GM19455 (cell line): ENCODE measurements at regions not wholly inside any gene's neighbourhood (a gene's known extent, or its start where the extent isn't known, plus 50 kb on each side); places are given as distances from the start of the nearest gene placed in this dataset.

Experiments
- ATAC-seq: cut with Tn5 transposase; IDR thresholded peaks from one replicate; pipeline ENCODE4 v1.9.1; 2021; ENCODE audit not compliant: unreplicated experiment

DNA sequence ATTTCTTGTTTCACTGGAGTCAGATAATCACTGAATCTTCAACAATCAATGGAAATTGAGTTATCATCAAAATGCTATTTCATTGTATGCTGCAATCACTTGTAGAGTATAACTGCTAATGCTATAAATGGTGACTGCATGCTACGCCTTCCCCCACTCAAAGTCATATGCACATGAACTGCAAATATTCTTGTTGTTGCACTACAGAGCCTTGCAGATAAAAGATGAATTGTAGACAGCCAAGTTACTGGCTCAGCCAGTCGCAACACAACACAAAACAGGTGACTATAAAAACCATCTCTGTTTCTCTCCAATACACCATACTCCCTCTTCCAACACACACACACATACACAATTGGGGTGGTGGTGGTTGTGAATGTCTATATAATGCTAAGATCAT is 171.0 kb upstream of the HMGA2 start:
- no peak for ATAC-seq

DNA sequence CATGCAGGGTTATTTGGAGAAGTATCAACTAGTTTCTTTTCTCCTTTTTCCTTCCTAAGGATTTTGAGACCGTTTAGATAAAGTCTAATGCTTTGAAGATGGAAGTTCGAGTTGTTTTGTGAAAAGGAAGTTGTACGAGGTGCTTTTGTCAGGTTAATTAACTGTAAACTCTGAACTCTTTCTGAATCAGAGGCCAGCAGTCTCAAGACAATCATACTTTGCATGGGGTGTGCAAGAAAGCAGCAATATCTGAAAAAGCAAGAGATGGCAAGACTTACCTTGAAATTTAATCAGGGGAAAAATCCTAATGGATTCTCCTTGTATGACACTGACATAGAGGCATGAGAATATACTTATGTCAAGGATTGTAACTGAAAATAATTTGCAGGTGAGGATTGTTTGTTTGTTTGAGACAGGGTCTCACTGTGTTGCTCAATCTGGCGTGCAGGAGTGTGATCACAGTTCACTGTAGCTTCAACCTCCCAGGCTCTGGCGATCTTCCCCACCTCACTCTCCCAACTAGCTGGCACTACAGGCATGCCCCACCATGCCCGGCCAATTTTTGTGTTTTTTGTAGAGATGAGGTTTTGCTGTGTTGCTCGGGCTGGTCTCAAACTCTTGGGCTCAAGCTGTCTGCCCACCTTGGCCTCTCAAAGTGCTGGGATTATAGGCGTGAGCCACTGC is 170.2 kb upstream of the HMGA2 start:
- no peak for ATAC-seq

DNA sequence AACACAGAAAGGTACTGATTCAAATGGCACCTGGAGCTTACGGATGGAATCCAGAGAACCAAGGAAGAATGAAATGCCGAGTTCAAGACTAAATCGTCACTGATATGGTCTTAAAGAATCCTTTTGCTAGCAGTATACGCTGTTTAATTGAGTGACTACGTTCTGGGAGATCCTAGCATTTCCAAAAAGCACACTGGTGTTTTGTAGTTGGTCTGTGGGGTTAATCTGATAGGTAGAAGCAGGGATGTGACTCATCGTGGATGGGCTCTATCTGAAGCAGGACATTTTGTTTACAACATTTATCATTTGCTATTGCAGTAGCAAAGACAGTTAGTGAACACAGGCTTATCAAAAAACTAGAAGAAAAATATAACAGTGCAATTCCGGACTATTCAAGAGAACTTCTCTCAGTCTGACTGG is 169.2 kb upstream of the HMGA2 start:
- no peak for ATAC-seq

DNA sequence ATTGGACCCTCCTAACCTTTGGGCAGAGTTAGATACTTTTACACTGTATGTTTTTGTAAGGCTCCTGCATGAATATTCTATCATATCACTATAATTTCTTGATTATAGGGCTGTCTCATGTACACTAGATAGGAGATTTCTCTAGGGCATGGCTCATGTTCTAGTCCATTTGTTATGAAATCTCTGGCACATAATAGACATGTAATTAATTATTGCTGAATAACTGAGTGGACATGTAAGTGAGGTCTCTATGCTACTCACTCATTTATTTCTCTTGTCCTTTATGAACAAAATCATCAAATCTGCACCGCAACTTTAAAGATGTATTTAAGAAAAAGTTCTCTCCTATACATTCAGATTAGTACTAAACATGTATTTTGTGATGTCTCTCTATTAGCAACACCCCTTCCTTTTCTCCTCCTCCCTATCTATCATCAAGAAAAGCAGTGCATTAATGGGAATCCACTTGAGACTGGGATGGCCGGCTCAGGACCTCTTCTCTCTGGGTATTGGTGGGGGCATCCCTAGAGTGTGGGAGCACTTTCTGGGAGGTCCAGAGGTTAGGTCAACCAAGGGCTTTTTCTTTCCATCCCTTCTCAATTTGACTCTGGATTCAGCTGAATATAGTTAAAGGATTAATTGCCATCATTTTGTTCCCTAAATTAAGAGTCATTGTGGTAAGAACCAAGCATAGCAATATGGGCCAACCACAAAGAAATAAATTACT is 168.0 kb upstream of the HMGA2 start:
- ATAC-seq: no peak

DNA sequence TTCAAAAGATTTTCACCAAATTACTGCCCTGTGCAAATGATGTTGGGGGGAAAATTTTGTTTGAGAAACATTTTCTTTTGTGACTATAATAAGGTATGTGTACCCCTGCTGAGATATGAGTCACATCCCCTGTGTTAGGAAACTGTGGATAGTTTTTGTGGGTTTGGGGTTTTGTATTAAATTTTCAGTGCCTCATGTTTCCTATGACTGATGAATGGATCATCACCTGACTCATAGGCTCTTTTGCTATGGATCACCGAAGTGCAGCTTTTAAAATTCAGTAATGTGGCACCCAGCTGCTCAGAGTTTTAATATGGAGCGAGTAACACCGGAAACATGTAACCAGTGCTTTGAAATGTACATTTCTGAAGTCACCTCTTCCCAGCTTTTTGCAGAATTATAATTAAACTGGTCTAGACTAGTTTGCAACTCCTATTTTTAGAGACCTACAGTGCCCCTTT is 167.4 kb upstream of the HMGA2 start:
- no peak for ATAC-seq

DNA sequence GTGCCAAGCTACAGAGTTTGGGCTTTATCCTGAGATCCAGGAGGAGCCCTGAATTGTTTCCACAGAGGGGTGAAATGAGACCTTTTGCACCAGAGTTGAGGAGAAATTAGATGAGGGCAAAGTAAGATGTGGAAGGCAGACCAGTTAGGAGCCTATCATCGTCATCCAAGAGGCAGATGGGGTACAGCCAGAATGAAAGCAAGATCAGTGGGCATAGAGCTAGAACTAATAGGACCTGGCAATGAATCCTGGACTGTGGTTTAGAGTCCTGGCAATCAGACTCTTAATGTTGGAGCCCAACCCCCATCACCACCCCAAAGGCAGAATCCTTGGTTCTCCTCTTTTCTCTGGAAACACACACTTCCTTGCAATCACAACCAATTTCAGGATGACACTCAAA is 166.6 kb upstream of the HMGA2 start:
- ATAC-seq: no peak

DNA sequence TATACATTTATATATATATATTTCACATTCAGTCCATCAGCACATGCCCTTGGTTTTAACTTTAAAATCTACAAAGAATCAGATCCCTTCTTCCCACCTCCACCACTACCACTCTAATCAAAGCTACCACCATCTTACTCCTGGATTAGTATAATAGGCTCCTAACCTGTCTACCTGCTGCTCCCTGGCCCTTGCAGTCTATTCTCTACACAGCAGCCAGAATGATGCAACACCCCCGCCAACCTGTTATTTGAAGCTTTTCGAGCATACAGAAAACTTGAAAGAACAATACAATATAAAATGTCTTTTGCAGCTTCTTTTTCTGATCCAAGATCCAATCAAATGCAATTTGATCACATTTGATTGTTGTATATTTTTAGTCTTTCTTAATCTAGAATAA is 165.9 kb upstream of the HMGA2 start:
- no peak for ATAC-seq

DNA sequence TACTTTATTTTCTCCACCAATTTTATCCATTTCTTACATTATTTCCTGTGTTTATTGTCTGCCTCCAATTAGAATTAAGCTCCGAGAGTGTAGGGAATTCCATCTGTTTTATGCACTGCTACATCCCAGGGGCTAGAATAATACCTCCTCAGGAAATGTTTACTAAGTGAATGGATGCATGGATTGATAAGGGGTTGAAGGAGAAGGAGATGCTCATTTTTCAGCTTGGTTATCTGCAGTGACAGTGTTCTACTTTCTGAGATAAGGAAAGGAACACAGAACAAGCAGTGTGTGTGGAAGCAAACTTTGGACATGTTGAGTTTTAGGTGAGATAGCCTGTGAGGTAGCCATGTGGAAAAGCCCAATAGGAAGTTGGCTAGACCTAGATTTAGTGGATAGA is 164.6 kb upstream of the HMGA2 start:
- ATAC-seq: no peak

DNA sequence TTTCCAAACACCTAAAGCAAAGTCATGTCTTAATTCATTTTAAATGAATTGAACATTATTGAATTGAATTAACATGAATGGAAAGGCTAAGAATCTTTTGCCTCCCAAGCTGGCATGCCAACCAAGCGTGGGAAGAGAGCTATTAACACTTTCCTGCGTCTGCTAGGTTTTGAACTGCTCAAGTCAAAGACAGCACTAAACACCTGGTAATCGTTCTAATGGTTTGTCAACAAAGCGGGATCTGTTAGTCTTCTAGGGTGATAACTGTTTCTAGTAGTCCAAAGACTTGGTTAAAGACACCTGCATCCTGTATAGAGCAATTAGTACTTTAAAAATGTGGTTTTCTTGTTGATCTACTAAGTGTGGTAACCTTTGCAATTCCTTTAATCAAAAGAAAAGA is 164.2 kb upstream of the HMGA2 start:
- no peak for ATAC-seq

DNA sequence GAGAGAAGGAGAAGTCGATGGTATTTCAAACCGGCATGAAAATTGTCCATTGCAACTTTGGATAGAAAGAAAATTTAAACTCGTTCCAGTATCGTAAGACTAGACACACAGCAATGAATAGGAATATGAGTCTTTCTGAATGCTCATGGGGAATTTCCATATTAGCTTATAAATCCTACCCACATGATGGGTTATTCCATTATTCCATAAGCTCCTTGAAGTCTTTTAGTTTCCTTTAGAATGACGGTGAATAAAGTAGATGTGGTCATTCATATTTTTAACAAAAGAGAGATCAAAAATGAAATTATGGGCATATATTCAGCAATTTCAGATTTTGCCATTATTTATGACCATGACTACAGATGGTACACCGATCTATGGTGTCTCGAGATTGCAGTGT is 163.4 kb upstream of the HMGA2 start:
- ATAC-seq: no peak

DNA sequence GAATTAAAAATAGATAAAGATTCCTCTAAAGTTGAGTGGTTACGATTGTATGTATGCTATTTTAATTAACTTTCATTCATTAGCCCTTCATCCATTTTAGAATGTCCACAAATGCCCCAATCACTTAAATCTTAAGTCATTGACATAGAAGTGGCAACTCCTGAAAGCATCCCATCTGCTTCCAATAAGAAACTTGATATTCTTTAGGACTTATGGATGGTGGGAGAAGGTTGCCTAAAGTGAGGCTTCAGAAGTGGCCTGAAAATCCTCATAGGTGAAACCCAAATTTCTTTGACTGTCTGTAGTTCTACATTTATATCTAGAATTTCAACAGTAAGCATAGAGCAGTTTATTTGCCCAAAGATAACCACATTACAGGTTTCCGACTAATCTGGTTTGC is 161.7 kb upstream of the HMGA2 start:
- ATAC-seq: no peak

DNA sequence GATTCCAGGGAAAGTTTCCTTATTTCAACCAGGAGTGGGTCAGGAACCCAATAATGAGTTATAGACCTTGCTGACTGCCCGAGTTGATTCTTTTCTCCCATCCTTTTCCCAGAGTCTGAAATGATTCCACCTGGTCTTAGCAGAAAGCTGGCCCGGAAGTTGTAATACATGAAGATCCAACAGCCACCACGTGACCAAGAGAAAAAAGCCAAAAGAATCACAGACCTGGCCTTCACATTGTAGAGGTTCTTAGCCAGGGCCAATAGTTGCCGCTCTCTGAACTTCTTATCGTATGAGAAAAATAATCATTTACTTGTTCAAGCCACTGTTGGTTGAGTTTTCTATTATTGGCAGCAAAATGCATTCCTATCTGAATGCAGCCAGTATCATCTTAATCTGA is 161.2 kb upstream of the HMGA2 start:
- ATAC-seq: no peak

DNA sequence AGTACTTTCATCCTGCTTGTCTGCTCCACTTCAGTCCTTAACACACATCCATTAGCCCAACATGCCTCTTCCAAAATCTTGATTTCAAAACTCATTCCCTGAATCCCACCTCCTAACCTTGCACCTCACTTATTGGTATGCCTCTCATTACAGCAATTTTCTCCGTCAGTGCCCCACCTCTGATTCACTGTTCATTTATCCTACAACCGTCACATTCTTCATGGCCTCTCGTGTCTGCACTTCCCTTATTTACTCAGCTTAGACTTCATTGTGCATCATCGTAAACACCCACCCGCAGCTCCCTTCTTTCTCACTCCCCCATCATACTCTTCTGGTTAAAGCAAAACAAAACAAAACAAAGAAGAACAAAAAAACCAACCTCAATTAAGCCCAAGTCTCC is 160.6 kb upstream of the HMGA2 start:
- ATAC-seq: no peak

DNA sequence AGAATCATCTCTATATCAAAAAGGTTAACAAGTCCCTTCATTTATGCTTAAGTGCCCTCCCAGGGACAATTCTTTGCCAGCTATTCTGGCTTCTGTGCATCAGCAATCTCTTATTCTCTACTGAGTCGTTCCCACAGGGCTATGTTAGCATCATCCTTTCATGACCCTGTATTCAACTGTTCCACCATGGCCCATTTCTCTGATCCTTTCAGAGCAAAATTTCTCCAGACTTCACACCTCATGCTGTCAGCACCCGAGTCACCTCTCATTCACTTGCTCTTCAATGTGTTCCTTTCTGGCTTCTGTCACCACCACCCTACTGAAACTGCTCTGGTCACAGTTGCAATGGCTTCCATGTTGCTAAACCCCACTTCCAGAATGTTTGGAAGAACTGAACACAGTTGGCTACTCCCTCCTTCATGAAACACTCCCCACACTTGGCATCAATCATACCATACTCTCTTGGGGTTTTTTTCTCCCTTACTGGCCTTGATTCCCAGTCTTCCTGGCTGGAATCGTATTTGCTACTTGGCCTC is 159.5 kb upstream of the HMGA2 start:
- no peak for ATAC-seq

DNA sequence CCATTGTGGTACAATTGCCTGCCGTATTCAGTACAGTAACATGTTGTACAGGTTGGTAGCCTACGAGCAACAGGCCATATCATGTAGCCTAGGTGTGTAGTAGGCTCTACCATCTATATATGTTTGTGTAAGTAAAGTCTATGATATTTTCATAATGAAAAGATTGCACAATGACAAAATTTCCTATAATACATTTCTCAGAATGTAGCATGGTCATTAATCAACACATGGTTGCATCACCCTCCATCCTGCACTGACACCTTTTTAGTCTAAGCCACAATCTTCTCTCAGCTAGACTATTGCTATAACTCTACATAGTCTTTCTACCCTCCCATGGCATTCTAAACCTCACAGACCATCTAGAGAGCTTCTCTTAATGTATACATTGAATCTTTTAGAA is 158.5 kb upstream of the HMGA2 start:
- ATAC-seq: no peak

DNA sequence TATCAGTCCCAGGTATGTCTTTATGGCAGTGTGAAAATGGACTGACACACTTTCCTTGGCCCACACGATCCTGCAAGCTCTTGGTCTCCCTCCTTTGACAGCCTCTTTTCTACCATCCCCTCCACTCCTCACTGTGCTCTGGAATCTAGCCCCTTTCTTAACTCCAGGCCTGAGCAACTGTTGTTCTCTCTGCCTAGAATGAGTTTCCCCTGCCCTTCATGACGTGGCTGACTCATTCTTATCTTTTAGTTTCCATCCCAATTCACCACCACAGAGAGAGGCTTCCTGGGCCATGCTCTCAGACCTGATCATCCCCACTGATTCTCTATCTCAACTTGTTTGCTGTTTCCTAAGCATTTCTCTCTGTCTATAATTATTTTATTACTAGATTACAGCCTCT is 157.4 kb upstream of the HMGA2 start:
- ATAC-seq: no peak

DNA sequence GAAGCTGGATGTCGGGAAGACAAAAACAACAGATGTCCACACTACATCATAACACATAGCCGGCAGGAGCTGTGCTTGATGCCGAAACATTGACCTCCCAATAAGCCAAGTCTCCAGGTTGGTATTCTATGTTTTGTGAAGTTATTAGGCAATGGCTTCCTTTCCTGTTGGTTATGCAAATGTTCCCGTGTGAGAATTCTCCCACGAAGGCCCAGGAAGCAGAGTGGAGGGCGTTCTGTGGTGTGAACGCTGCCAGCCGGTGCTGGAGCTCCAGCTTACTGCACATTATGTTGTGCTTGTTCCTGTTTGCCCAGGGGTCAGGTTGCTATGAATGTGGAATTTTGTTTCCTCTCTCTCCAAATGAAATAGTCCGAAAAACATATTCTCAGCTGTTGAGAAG is 156.4 kb upstream of the HMGA2 start:
- ATAC-seq: no peak

DNA sequence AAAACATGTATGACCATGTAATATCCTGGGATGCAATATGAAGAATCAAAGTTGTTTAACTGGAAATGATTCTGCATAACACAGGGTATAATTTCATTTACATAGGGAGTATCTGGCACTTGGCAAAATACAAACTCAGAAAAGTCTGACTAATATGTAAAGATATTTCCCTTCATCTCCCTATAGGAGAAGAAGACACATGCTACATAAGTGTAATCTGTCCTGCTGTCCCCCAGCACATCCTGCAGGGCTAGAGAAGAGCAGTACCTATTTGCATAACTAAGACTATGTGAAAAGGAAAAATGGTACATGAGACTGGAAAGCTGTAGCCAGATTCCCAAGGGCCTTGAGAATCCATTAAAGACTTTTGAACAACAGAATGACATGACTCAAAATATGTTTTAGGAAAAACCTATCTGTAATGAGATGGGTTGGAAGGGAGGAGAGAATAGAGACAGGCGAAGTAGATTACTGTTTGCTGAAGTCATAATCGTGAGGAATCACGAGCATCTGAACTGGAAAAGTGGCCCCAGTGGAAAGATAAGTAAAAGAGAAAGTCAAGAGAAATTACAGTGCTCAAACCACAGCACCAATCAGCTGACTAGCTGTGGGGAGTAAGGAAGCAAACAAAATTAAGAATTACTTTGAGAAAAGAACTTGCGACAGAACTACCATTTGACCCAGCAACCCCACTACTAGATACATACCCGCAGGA is 155.1 kb upstream of the HMGA2 start:
- ATAC-seq: no peak

DNA sequence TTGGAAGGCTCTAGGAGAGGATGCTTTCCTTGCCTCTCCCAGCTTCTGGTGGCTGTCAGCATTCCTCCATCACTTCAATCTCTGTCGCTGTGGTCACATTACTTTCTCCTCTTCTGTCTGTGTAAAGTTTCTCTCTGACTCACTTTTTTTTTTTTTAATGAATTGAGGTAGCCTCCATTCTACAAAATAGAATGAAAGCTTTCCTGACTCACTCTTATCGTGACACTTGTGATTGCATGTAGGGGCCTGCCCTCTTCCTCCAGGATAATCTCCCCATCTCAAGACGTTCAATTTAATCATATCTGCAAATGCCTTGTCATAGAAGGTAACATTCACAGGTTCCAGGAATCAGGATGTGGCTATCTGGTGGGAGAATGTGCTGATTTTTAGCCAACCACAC is 153.5 kb upstream of the HMGA2 start:
- ATAC-seq: no peak

DNA sequence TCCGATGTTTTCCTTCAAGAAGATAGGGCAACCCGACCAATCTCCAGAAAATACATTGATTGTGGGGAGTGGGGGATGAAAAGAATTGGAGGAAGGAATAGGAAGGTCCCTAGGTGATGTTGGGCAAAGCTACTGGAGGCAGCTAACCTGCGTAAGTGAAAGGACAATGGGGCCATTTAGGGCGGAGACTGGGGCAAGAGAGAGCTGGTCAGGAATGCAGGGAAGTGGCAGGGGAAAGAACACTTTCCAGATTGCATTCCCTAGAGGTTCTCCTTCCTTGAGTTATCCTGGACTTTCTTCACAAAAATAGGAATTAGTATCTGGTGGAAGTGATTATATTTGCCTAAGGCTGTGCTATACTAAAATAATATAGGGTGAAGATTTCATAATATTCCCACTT is 151.8 kb upstream of the HMGA2 start:
- ATAC-seq: no peak

DNA sequence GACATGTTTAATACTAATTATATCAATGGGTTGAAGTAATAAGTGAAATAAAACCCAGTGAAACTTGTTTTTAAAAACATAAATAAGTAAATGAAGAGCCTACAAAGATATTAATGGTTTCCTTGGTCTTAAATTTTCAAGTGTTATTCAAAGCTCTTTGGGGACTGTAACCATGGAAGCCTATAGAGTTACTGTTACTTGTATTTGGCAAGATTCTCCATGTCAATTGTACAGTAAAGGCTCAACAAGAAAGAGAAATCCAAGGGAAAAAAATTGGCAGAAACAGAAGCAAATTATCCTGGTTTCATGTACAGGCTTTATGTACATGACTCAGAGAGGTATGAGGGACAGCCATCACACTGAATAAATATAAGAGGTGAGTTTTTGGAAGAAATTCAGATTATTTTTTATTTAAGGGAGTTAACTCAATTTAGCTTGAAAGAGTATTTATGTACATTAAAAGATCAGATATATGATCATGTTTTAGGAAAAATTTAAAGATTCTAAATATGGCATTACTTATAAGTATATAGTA is 151.1 kb upstream of the HMGA2 start:
- no peak for ATAC-seq

DNA sequence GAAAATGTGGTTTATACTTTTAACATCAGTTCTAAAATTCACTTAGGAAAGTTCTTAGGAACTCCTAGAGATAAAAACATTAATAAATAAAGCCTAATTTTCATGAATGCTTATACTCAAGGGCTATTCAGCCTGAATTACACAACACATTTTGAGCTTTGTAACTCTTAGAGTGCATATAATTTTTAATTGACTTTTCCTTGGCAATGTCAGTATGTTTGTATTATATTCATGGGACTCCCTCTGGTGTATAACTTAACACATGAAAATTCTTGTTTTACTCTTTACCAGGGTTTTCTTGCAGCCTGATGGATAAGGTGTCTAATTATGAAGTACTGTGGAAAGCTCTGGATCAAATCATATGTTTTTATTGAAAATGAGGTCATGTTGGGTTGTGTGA is 150.6 kb upstream of the HMGA2 start:
- ATAC-seq: no peak
